NCI-H1092 treated with DMSO at 0.1 percent for 48 hours (cell line): ENCODE measurements at regions not wholly inside any gene's neighbourhood (a gene's known extent, or its start where the extent isn't known, plus 50 kb on each side); places are given as distances from the start of the nearest gene placed in this dataset.

Experiments used
- DNase-seq: peaks from one replicate; lab custom pipeline; 2025; lab: John Stamatoyannopoulos, UW

GRCh38 chr4:77367638-77368037 is 210.6 kb downstream of the CCNG2 start:
- DNase-seq, result no peak

- no peak for DNase-seq
Measured at GRCh38 chr4:77372375-77372774, 215.4 kb downstream of the CCNG2 start.

- DNase-seq, result no peak
Measured at GRCh38 chr4:77375866-77376607, 219.0 kb downstream of the CCNG2 start.

GRCh38 chr4:77376788-77377460 is 219.9 kb downstream of the CCNG2 start:
- no peak for DNase-seq

GRCh38 chr4:77384094-77384493 is 221.5 kb upstream of the CXCL13 start:
- DNase-seq, result no peak

GRCh38 chr4:77385124-77385969 is 220.3 kb upstream of the CXCL13 start:
- DNase-seq, result peak; percentile 53

GRCh38 chr4:77393996-77394395 is 211.6 kb upstream of the CXCL13 start:
- DNase-seq, result no peak

GRCh38 chr4:77395481-77395880 is 210.1 kb upstream of the CXCL13 start:
- no peak for DNase-seq

GRCh38 chr4:77398256-77398655 is 207.4 kb upstream of the CXCL13 start:
- DNase-seq, result no peak

- DNase-seq, result no peak
Measured at GRCh38 chr4:77399831-77400230, 205.8 kb upstream of the CXCL13 start.

GRCh38 chr4:77413766-77414165 is 191.9 kb upstream of the CXCL13 start:
- DNase-seq, result no peak

- DNase-seq, result no peak
Measured at GRCh38 chr4:77415689-77416088, 189.9 kb upstream of the CXCL13 start.

- peak; percentile 7 for DNase-seq
Measured at GRCh38 chr4:77418333-77418732, 187.3 kb upstream of the CXCL13 start.

- no peak for DNase-seq
Measured at GRCh38 chr4:77430847-77431246, 174.8 kb upstream of the CXCL13 start.

GRCh38 chr4:77431546-77431945 is 174.1 kb upstream of the CXCL13 start:
- no peak for DNase-seq

- no peak for DNase-seq
Measured at GRCh38 chr4:77432717-77433417, 172.8 kb upstream of the CXCL13 start.

- peak; percentile 44 for DNase-seq
Measured at GRCh38 chr4:77433418-77433733, 172.2 kb upstream of the CXCL13 start.

GRCh38 chr4:77434299-77435092 is 171.1 kb upstream of the CXCL13 start:
- DNase-seq, result no peak

GRCh38 chr4:77437079-77437478 is 168.5 kb upstream of the CXCL13 start:
- no peak for DNase-seq

GRCh38 chr4:77438549-77438948 is 167.1 kb upstream of the CXCL13 start:
- no peak for DNase-seq

- no peak for DNase-seq
Measured at GRCh38 chr4:77443941-77444340, 161.7 kb upstream of the CXCL13 start.
